Thoracic aorta (tissue), 2 donors: ENCODE measurements at regions not wholly inside any gene's neighbourhood (a gene's known extent, or its start where the extent isn't known, plus 50 kb on each side); places are given as distances from the start of the nearest gene placed in this dataset.

Source experiments
- ATAC-seq: fragments of 150-250 bp; one replicate; pipeline ENCODE4 v1.8.0; 2017; ENCODE audit warnings: low read depth; ENCODE audit not compliant: insufficient number of reproducible peaks, low FRiP score
- DNase-seq: peaks from one replicate; pipeline ENCODE4 v3.0.0-alpha.2; 2020; ENCODE audit warnings: low spot score
- H3K27ac ChIP-seq, 2 donors: fragments of 200-600 bp; sonication (generic); 1 replicate in 1 of 2; 2 replicates in 1 of 2; pipeline ENCODE4 v1.5.1; 2016; ENCODE audit warnings: mild to moderate bottlenecking in 2 of 2, moderate library complexity in 2 of 2
- H3K27me3 ChIP-seq: fragments of 200-600 bp; sonication (generic); replicated peaks from 2 replicates; pipeline ENCODE4 v1.6.0; 2016; ENCODE audit warnings: mild to moderate bottlenecking; ENCODE audit not compliant: insufficient read depth
- H3K36me3 ChIP-seq: fragments of 200-600 bp; sonication (generic); one replicate; pipeline ENCODE4 v1.5.1; 2016
- H3K4me1 ChIP-seq, 2 donors: fragments of 200-600 bp; sonication (generic); 1 replicate in 1 of 2; 2 replicates in 1 of 2; pipeline versions ENCODE4 v1.5.1 to v1.6.0; 2016; ENCODE audit warnings: low read depth in 2 of 2, mild to moderate bottlenecking in 1 of 2; ENCODE audit not compliant: control insufficient read depth in 1 of 2
- H3K4me3 ChIP-seq: fragments of 200-600 bp; sonication (generic); 2 replicates; pipeline ENCODE4 v1.5.1; 2016; ENCODE audit warnings: mild to moderate bottlenecking
- H3K9me3 ChIP-seq: fragments of 200-600 bp; sonication (generic); 2 replicates; pipeline ENCODE4 v1.5.1; 2016
- CTCF ChIP-seq: fragments of 200-600 bp; sonication (generic); IDR thresholded peaks from one replicate; pipeline ENCODE4 v1.5.1; 2019; ENCODE audit warnings: antibody characterized with exemption

- H3K27ac ChIP-seq = no peak overlapping the region
- no peak for TF ChIP-seq CTCF
- H3K4me1 ChIP-seq = no peaks in the 10 kb centered on the region
- no peak overlapping the region for H3K4me3 ChIP-seq
- DNase-seq (no peak), ATAC-seq (no peak)
- peaks cover 2% of the 10 kb centered on the region for H3K9me3 ChIP-seq
- no peaks in the 10 kb centered on the region for H3K36me3 ChIP-seq
- H3K27me3 ChIP-seq = no peaks in the 10 kb centered on the region
These were observed 869.8 kb downstream of the PCDH18 start for GRCh38 chr4:136662539-136662938.

- Histone ChIP-seq H3K27ac (no peak overlapping the region), H3K4me1 (no peaks in the 10 kb centered on the region), H3K4me3 (no peak overlapping the region), H3K27me3 (no peaks in the 10 kb centered on the region), H3K9me3 (no peaks in the 10 kb centered on the region), H3K36me3 (no peaks in the 10 kb centered on the region)
- no peak for ATAC-seq
- no peak for TF ChIP-seq CTCF
- DNase-seq = no peak
These were observed 878.5 kb downstream of the PCDH18 start for GRCh38 chr4:136653640-136654406.

DNA sequence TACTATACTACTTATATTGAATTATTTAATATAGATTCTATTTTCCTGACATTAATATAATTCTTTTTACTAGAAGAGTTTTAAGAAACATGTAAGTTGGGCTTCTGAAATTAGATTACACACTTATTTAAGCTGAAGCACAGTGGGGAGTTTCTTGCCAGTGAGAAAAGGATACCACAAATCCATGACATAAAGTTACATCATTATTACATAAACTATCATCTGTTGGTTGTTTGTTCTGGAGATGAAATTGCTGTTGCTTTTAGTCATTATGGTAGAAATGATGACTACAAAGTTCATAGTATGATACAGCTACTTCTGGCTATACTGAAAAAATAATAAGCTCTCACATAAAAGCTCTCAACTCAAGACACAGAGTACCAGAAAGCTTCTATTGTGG, 880.4 kb downstream of the PCDH18 start:
- DNase-seq (no peak), ATAC-seq (no peak)
- no peak for TF ChIP-seq CTCF
- Histone ChIP-seq H3K36me3 (no peaks in the 10 kb centered on the region), H3K27me3 (no peaks in the 10 kb centered on the region), H3K9me3 (no peaks in the 10 kb centered on the region), H3K4me1 (no peaks in the 10 kb centered on the region), H3K4me3 (no peak overlapping the region), H3K27ac (no peak overlapping the region)

- Histone ChIP-seq H3K4me3 (no peak overlapping the region), H3K9me3 (no peaks in the 10 kb centered on the region), H3K27me3 (no peaks in the 10 kb centered on the region), H3K36me3 (no peaks in the 10 kb centered on the region), H3K27ac (no peak overlapping the region), H3K4me1 (no peaks in the 10 kb centered on the region)
- DNase-seq (no peak), ATAC-seq (no peak)
- no peak for TF ChIP-seq CTCF
These were observed 881.0 kb downstream of the PCDH18 start for GRCh38 chr4:136651278-136651667.

DNA sequence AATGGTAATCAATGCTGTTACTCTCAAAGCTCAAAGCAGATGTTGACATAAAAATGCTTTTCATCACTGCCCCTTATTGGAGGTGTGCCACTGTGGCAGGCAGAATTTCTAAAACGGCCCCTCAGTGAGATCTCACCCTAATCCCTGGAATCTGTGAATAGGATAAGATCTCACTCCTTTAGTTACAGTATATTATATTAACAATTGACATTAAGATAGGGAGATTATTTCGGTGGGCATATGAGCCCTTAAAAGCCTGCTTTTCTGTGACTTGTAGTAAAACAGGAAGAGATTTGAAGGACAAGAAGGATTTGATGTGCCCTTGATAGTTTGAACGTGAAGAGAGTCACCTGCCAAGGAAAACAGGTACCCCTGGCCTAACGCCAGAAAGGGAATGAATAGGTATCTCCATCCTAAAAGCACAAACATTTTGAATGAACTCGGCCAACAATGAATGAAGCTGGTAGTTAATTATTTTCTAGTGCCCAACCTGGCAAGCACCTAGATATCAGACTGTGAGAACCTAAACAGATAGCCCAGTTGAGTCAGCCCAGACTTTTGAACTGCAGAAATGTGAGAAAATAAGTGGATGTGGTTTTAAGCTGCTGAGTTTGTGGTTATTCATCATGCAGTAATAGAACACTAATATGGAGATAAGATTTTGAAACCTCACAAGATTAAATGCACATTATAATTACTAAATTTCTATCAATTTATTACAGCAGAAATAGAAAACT, 881.6 kb downstream of the PCDH18 start:
- DNase-seq = no peak
- Histone ChIP-seq H3K9me3 (no peaks in the 10 kb centered on the region), H3K4me3 (no peak overlapping the region), H3K27me3 (no peaks in the 10 kb centered on the region), H3K4me1 (no peaks in the 10 kb centered on the region), H3K36me3 (no peaks in the 10 kb centered on the region), H3K27ac (no peak overlapping the region)
- TF ChIP-seq CTCF = no peak
- ATAC-seq = no peak
